ENCODE measurements at regions not wholly inside any gene's neighbourhood (a gene's known extent, or its start where the extent isn't known, plus 50 kb on each side); places are given as distances from the start of the nearest gene placed in this dataset.

- H3K4me2 ChIP-seq (ENCODE audit: insufficient read depth in 1 of 2, low read depth in 2 of 2, low read length in 2 of 2), result no peak overlapping the region
- H3K4ac ChIP-seq (replicated peaks; ENCODE audit: insufficient read length, low read depth, low read length), result no peak overlapping the region
- H4K91ac ChIP-seq (replicated peaks; ENCODE audit: insufficient read length, low read length), result no peak overlapping the region
- H2BK15ac ChIP-seq (ENCODE audit: low read length), result no peak overlapping the region
- H2AFZ ChIP-seq (ENCODE audit: low read length), result no peak overlapping the region
- no peaks in the 10 kb centered on the region for H3K79me1 ChIP-seq (ENCODE audit: low read depth, low read length)
- no peak overlapping the region for H3K14ac ChIP-seq (ENCODE audit: insufficient read length)
- H3K9ac ChIP-seq (replicated peaks in 1 of 4; ENCODE audit: extremely low read depth in 1 of 4, low read depth in 3 of 4, low read length in 3 of 4), result no peak overlapping the region
- H4K20me1 ChIP-seq (replicated peaks in 1 of 2; ENCODE audit: control insufficient read depth in 1 of 2, insufficient read depth in 2 of 2, low read length in 2 of 2), result no peaks in the 10 kb centered on the region
- no peaks in the 10 kb centered on the region for H3K9me3 ChIP-seq (ENCODE audit: insufficient read depth in 2 of 2, low read depth in 1 of 2, low read length in 1 of 2)
- H3K23me2 ChIP-seq (ENCODE audit: low read depth, low read length), result no peaks in the 10 kb centered on the region
- H3K27me3 ChIP-seq (replicated peaks in 1 of 4; ENCODE audit: control insufficient read depth in 3 of 4, extremely low read depth in 1 of 4, insufficient read depth in 3 of 4, low read length in 3 of 4), result no peaks in the 10 kb centered on the region
- no peak for TF ChIP-seq PHF8 (conservative IDR thresholded peaks at IDR 0.05; ENCODE audit: low read depth, low read length)
- no peak for TF ChIP-seq RAD21 (IDR thresholded peaks at IDR 0.05 in 1 of 2, conservative IDR thresholded peaks at IDR 0.05 in 1 of 2; ENCODE audit: low read depth in 2 of 2, low read length in 2 of 2)
- TF ChIP-seq EGR1 (IDR thresholded peaks at IDR 0.05; ENCODE audit: borderline replicate concordance, low read depth, low read length), result no peak
- no peak for TF ChIP-seq E2F6 (IDR thresholded peaks at IDR 0.05)
- no peak for TF ChIP-seq HDAC6 (IDR thresholded peaks at IDR 0.05; ENCODE audit: low read depth, low read length)
- no peak for TF ChIP-seq SIRT6 (IDR thresholded peaks at IDR 0.05; ENCODE audit: low read length)
- no peak for TF ChIP-seq CBX5 (IDR thresholded peaks at IDR 0.05; ENCODE audit: low read depth, low read length)
- TF ChIP-seq JUN (IDR thresholded peaks at IDR 0.05; ENCODE audit: low read depth, low read length), result no peak
- no peak for TF ChIP-seq POU5F1 (IDR thresholded peaks at IDR 0.05; ENCODE audit: low read depth, low read length)
- no peak for TF ChIP-seq SIN3A (conservative IDR thresholded peaks at IDR 0.05 in 1 of 2, IDR thresholded peaks at IDR 0.05 in 1 of 2; ENCODE audit: low read depth in 1 of 2, low read length in 2 of 2)
- TF ChIP-seq YY1 (IDR thresholded peaks at IDR 0.05; ENCODE audit: low read depth, low read length), result no peak
- no peak for TF ChIP-seq TCF12 (IDR thresholded peaks at IDR 0.05; ENCODE audit: low read depth, low read length)
- CTCF ChIA-PET (ENCODE audit: partially characterized antibody), result no interaction called here
- no peaks in the 10 kb centered on the region for H3K36me3 ChIP-seq (ENCODE audit: control insufficient read depth in 2 of 4, insufficient read depth in 4 of 4, low read length in 3 of 4)
- H4K5ac ChIP-seq (ENCODE audit: insufficient read length, low read depth, low read length), result no peak overlapping the region
- no peak overlapping the region for H3K56ac ChIP-seq (replicated peaks; ENCODE audit: insufficient read length, low read depth, low read length)
- H2BK20ac ChIP-seq (ENCODE audit: low read length), result no peak overlapping the region
- H2BK12ac ChIP-seq (ENCODE audit: low read depth, low read length), result no peak overlapping the region
- no peak overlapping the region for H3K23ac ChIP-seq (ENCODE audit: insufficient read length)
- no peak overlapping the region for H3K18ac ChIP-seq (ENCODE audit: extremely low read depth, low read length)
- H3K4me3 ChIP-seq (ENCODE audit: extremely low read depth in 1 of 4, insufficient read depth in 2 of 4, low read depth in 3 of 4, low read length in 4 of 4), result no peak overlapping the region
- no peak overlapping the region for H4K8ac ChIP-seq (ENCODE audit: extremely low read depth, insufficient read depth, low read length)
- DNase-seq (ENCODE audit: low read depth in 1 of 2, low spot score in 2 of 2) (no peak), FAIRE-seq (no peak)
- 96% methylated on average over 2 of the region's 2 CpGs; no CpG with 5 or more reads in 1 of the 2 experiments for WGBS, 2 experiments (ENCODE audit: extremely low coverage in 1 of 2, insufficient coverage in 1 of 2, insufficient read length in 1 of 2, insufficient replicate concordance in 2 of 2, low coverage in 1 of 2, low lambda C conversion rate in 2 of 2, missing lambda C conversion rate in 1 of 2)
- no peak overlapping the region for H3K27ac ChIP-seq (ENCODE audit: low read depth, low read length)
- POLR2A ChIA-PET (ENCODE audit: partially characterized antibody), result no interaction called here
- H3K4me1 ChIP-seq (replicated peaks in 1 of 4; ENCODE audit: control insufficient read depth in 3 of 4, insufficient read depth in 4 of 4, low read length in 3 of 4), result no peaks in the 10 kb centered on the region
- no peak overlapping the region for H2BK120ac ChIP-seq (replicated peaks; ENCODE audit: low read depth, low read length)
- H3K79me2 ChIP-seq (ENCODE audit: control insufficient read depth in 1 of 2, insufficient read depth in 2 of 2, low read length in 2 of 2), result no peaks in the 10 kb centered on the region
- no peak overlapping the region for H2AK5ac ChIP-seq (ENCODE audit: low read depth, low read length)
- H2BK5ac ChIP-seq (ENCODE audit: low read depth, low read length), result no peak overlapping the region
These were observed 879.0 kb downstream of the DSC3 start for GRCh38 chr18:30163573-30163972.
